ENCODE measurements at regions not wholly inside any gene's neighbourhood (a gene's known extent, or its start where the extent isn't known, plus 50 kb on each side); places are given as distances from the start of the nearest gene placed in this dataset.

GRCh38 chr7:88401009-88401623 is 94.4 kb upstream of the STEAP4 start:
- TF ChIP-seq, protein P1, sequence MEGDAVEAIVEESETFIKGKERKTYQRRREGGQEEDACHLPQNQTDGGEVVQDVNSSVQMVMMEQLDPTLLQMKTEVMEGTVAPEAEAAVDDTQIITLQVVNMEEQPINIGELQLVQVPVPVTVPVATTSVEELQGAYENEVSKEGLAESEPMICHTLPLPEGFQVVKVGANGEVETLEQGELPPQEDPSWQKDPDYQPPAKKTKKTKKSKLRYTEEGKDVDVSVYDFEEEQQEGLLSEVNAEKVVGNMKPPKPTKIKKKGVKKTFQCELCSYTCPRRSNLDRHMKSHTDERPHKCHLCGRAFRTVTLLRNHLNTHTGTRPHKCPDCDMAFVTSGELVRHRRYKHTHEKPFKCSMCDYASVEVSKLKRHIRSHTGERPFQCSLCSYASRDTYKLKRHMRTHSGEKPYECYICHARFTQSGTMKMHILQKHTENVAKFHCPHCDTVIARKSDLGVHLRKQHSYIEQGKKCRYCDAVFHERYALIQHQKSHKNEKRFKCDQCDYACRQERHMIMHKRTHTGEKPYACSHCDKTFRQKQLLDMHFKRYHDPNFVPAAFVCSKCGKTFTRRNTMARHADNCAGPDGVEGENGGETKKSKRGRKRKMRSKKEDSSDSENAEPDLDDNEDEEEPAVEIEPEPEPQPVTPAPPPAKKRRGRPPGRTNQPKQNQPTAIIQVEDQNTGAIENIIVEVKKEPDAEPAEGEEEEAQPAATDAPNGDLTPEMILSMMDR (IDR thresholded peaks at IDR 0.05; ENCODE audit: extremely low read depth in 1 of 2, insufficient read depth in 1 of 2, low read depth in 1 of 2, low read length in 2 of 2), result peak; percentile 32 to 45
- TF ChIP-seq, protein P2, sequence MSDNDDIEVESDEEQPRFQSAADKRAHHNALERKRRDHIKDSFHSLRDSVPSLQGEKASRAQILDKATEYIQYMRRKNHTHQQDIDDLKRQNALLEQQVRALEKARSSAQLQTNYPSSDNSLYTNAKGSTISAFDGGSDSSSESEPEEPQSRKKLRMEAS (IDR thresholded peaks at IDR 0.05; ENCODE audit: insufficient read depth, insufficient read length), result no peak
- TF ChIP-seq EZH2 (IDR thresholded peaks at IDR 0.05; ENCODE audit: borderline replicate concordance, low read depth, low read length, severe bottlenecking) (no peak), POLR2A (IDR thresholded peaks at IDR 0.05; ENCODE audit: low read depth, low read length) (no peak), POLR2AphosphoS5 (IDR thresholded peaks at IDR 0.05; ENCODE audit: insufficient read depth, low read depth, low read length) (no peak), JUN (IDR thresholded peaks at IDR 0.05; ENCODE audit: borderline replicate concordance, insufficient read depth, insufficient read length, low read depth) (no peak), MYC (IDR thresholded peaks at IDR 0.05; ENCODE audit: low read depth, low read length) (no peak), FOS (IDR thresholded peaks at IDR 0.05; ENCODE audit: borderline replicate concordance, insufficient read depth, low read length) (no peak), GATA2 (IDR thresholded peaks at IDR 0.05; ENCODE audit: insufficient read depth, insufficient read length, low read depth, low read length) (no peak)
